Adrenal gland (tissue), 9 donors: ENCODE measurements at regions not wholly inside any gene's neighbourhood (a gene's known extent, or its start where the extent isn't known, plus 50 kb on each side); places are given as distances from the start of the nearest gene placed in this dataset.
A peak's percentile ranks its signal among the peaks of the same experiment; 100 is the strongest.

Source experiments
- DNase-seq, 7 donors: peaks; one replicate each; pipeline ENCODE4 v3.0.0-alpha.2; 2019 to 2020
- H3K27ac ChIP-seq, 5 donors: fragments of 200-600 bp; sonication (generic) in 4 of 5; 1 replicate in 3 of 5; 2 replicates in 2 of 5; pipeline versions ENCODE4 v1.5.1 to v1.8.0; 2016 to 2020; ENCODE audit warnings: mild to moderate bottlenecking in 1 of 5
- H3K27me3 ChIP-seq: fragments of 200-600 bp; 2 replicates; pipeline ENCODE4 v1.8.0; 2021
- H3K36me3 ChIP-seq, 2 donors: fragments of 200-600 bp; replicated peaks in 1 of 2; 1 replicate in 1 of 2; 2 replicates in 1 of 2; pipeline versions ENCODE4 v1.5.1 to v1.8.0; 2018 to 2022
- H3K4me1 ChIP-seq, 2 donors: fragments of 200-600 bp; replicated peaks in 1 of 2; 1 replicate in 1 of 2; 2 replicates in 1 of 2; pipeline versions ENCODE4 v1.5.1 to v1.8.0; 2018 to 2021
- H3K4me3 ChIP-seq, 4 donors: fragments of 200-600 bp; sonication (generic) in 3 of 4; one replicate each; pipeline ENCODE4 v1.5.1; 2016 to 2018
- H3K9me3 ChIP-seq, 3 donors: fragments of 200-600 bp; sonication (generic) in 1 of 3; replicated peaks in 1 of 3; 1 replicate in 2 of 3; 2 replicates in 1 of 3; pipeline versions ENCODE4 v1.5.1 to v1.8.0; 2016 to 2021
- CTCF ChIP-seq, 6 experiments: fragments of 450-650 bp in 4 of 6; fragments of 200-600 bp in 2 of 6; sonication (generic) in 1 of 6; IDR thresholded peaks; 1 replicate in 5 of 6; 2 replicates in 1 of 6; pipeline versions ENCODE4 v1.5.1 to v1.8.0; 2016 to 2021; ENCODE audit warnings: antibody characterized with exemption in 6 of 6, mild to moderate bottlenecking in 2 of 6, moderate library complexity in 1 of 6
- POLR2A ChIP-seq, 2 donors: fragments of 450-650 bp; IDR thresholded peaks; one replicate each; pipeline ENCODE4 v1.6.1; 2017; ENCODE audit warnings: antibody characterized with exemption in 2 of 2, mild to moderate bottlenecking in 2 of 2, moderate library complexity in 1 of 2
- WGBS, 4 donors: extraction: QIAGEN DNeasy Blood & Tissue Kit in 2 of 4; methylation state at CpG; one replicate each; pipeline versions ENCODE4 v1.1.5 to v1.1.7; 2013 to 2017; 5-methylcytosine and 5-hydroxymethylcytosine counted together
- intact Hi-C, 2 donors: fragments of 100-400 bp; cut with DNase I; formaldehyde crosslinking; loops; one replicate each; pipeline versions ENCODE4 v1.14.1 to v1.15.0; 2022 to 2023
- donor health status: healthy with polysubstance abuse.
- donor health status: Bipolar disorder and iron deficiency.
- donor health status: DM: yes; HTN: yes; CAD: no.
- donor health status: DM: no; HTN: no; CAD: no.
- donor health status: DM: no; HTN: no; CAD: no.

GRCh38 chr3:72494626-72495025, 353.6 kb downstream of the SHQ1 start:
- WGBS, 4 donors: 40 to 65% (median 51%) methylated on average over 2 of the region's 2 CpGs

GRCh38 chr3:72494130-72494529, 354.1 kb downstream of the SHQ1 start:
- 83 to 96% (median 91%) methylated on average over 4 of the region's 4 CpGs for WGBS, 4 donors
- intact Hi-C loops: no loop called here

More at GRCh38 chr3:72494626-72495025, 353.6 kb downstream of the SHQ1 start:
- no peak for DNase-seq
- TF ChIP-seq POLR2A (IDR thresholded peaks at IDR 0.05) (no peak), CTCF (IDR thresholded peaks at IDR 0.05) (no peak)
- H3K4me1 ChIP-seq: peaks cover 0 to 4% of the 10 kb centered on the region in 2 donors
- H3K27me3 ChIP-seq: no peaks in the 10 kb centered on the region
- no peaks in the 10 kb centered on the region for H3K9me3 ChIP-seq
- intact Hi-C loops: no loop called here
- H3K36me3 ChIP-seq: no peaks in the 10 kb centered on the region
- H3K4me3 ChIP-seq: no peak overlapping the region
- no peak overlapping the region for H3K27ac ChIP-seq

GRCh38 chr3:72492240-72492639, 356.0 kb downstream of the SHQ1 start:
- intact Hi-C loops: no loop called here
- 34 to 38% (median 37%) methylated on average over 2 of the region's 2 CpGs for WGBS, 4 donors
- peaks cover 3 to 7% of the 10 kb centered on the region in 2 donors for H3K4me1 ChIP-seq
- DNase-seq: peak; percentile 82 to 96 (median 95)
- TF ChIP-seq CTCF (IDR thresholded peaks at IDR 0.05) (no peak), POLR2A (IDR thresholded peaks at IDR 0.05) (peak in 1 of 2 donors; percentile 35)
- H3K4me3 ChIP-seq: no peak overlapping the region
- H3K9me3 ChIP-seq: no peaks in the 10 kb centered on the region
- no peaks in the 10 kb centered on the region for H3K27me3 ChIP-seq
- no peaks in the 10 kb centered on the region for H3K36me3 ChIP-seq
- peak overlapping the region in 2 of 5 donors; percentile 2 to 64 for H3K27ac ChIP-seq

More at GRCh38 chr3:72494130-72494529, 354.1 kb downstream of the SHQ1 start:
- Histone ChIP-seq H3K4me3 (no peak overlapping the region), H3K4me1 (peaks cover 0 to 4% of the 10 kb centered on the region in 2 donors), H3K36me3 (no peaks in the 10 kb centered on the region), H3K27ac (no peak overlapping the region), H3K27me3 (no peaks in the 10 kb centered on the region), H3K9me3 (no peaks in the 10 kb centered on the region)
- TF ChIP-seq POLR2A (IDR thresholded peaks at IDR 0.05) (no peak), CTCF (IDR thresholded peaks at IDR 0.05) (no peak)
- no peak for DNase-seq

- WGBS, 4 donors: 65 to 76% (median 71%) methylated on average over 6 of the region's 6 CpGs
- intact Hi-C loops: no loop called here
- no peaks in the 10 kb centered on the region for H3K36me3 ChIP-seq
- H3K4me1 ChIP-seq: peaks cover 7 to 13% of the 10 kb centered on the region in 2 donors
- no peak overlapping the region for H3K27ac ChIP-seq
- no peaks in the 10 kb centered on the region for H3K9me3 ChIP-seq
- H3K4me3 ChIP-seq: no peak overlapping the region
- DNase-seq: no peak
- TF ChIP-seq POLR2A (IDR thresholded peaks at IDR 0.05) (no peak), CTCF (IDR thresholded peaks at IDR 0.05) (no peak)
- H3K27me3 ChIP-seq: no peaks in the 10 kb centered on the region
These were observed 357.4 kb downstream of the SHQ1 start for GRCh38 chr3:72490688-72491435.
